ENCODE measurements at regions not wholly inside any gene's neighbourhood (a gene's known extent, or its start where the extent isn't known, plus 50 kb on each side); places are given as distances from the start of the nearest gene placed in this dataset.

DNA sequence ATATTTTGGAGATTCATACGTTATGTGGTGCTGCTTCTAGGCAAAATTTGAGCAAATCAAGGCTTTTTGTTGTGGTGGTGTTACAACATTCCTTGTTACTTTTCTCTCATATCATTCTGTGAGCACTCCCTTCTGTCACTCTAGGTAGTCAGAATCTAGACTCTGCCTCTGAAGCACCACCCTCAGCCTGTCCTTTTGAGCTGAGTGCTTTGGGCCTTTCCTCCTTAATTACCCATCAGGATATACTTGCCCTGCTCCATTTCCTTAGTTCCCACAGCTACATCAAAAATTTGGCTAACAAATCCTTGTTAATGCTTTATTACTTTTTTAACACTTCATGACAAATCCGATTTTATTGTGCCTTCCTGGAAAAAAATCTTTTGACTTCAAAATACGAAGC is 289.6 kb downstream of the CALCRL start:
- Histone ChIP-seq H2BK12ac (ENCODE audit: insufficient read length, low read depth, low read length) (no peak overlapping the region), H3K9me3 (ENCODE audit: control insufficient read depth, low read depth, low read length) (no peaks in the 10 kb centered on the region), H2BK20ac (ENCODE audit: low read depth, low read length, poor library complexity, severe bottlenecking) (no peak overlapping the region), H3K79me2 (ENCODE audit: insufficient read depth, low read length) (no peaks in the 10 kb centered on the region), H3K18ac (ENCODE audit: insufficient read length, low read depth, low read length) (no peak overlapping the region), H4K8ac (replicated peaks; ENCODE audit: insufficient read length, low read depth, low read length) (no peak overlapping the region), H3K27me3 (ENCODE audit: insufficient read depth, low read length) (no peaks in the 10 kb centered on the region), H2AK5ac (ENCODE audit: insufficient read length, low read length) (no peak overlapping the region), H3K27ac (ENCODE audit: insufficient read length, low read depth, low read length) (no peak overlapping the region), H4K20me1 (ENCODE audit: control insufficient read depth, insufficient read depth, insufficient read length) (no peaks in the 10 kb centered on the region), H4K5ac (ENCODE audit: insufficient read length, low read depth, low read length) (no peak overlapping the region), H2AFZ (ENCODE audit: low read length) (no peak overlapping the region), H4K91ac (ENCODE audit: insufficient read length, low read depth, low read length) (no peak overlapping the region), H3K14ac (ENCODE audit: insufficient read depth, low read length) (no peak overlapping the region), H3K23ac (ENCODE audit: insufficient read length, low read depth, low read length) (no peak overlapping the region), H2BK120ac (ENCODE audit: low read depth, low read length, poor library complexity, severe bottlenecking) (no peak overlapping the region), H3K4ac (ENCODE audit: low read depth, low read length) (no peak overlapping the region), H3K56ac (ENCODE audit: insufficient read length, low read depth, low read length) (no peak overlapping the region), H3K9ac (ENCODE audit: extremely low read depth, insufficient read length, low read length) (no peak overlapping the region), H3K4me2 (ENCODE audit: insufficient read depth, insufficient read length, low read length) (no peak overlapping the region), H3K4me1 (ENCODE audit: insufficient read depth, low read length) (no peaks in the 10 kb centered on the region), H2BK15ac (ENCODE audit: low read depth, low read length) (no peak overlapping the region), H3T11ph (ENCODE audit: low read length) (no peak overlapping the region), H3K79me1 (ENCODE audit: insufficient read depth, low read depth, low read length, poor library complexity, severe bottlenecking) (no peaks in the 10 kb centered on the region), H3K23me2 (ENCODE audit: insufficient read length, low read depth, low read length, poor library complexity, severe bottlenecking) (no peaks in the 10 kb centered on the region), H2BK5ac (ENCODE audit: insufficient read length, low read length) (no peak overlapping the region)
- no peak for DNase-seq
- Mint-ChIP-seq H3K9me3 (peaks cover 18 to 19% of the 10 kb centered on the region in 2 experiments), H3K4me3 (no peak overlapping the region), H3K36me3 (ENCODE audit: insufficient read depth in 1 of 3, low read depth in 3 of 3) (peaks cover 0 to 20% (median 3%) of the 10 kb centered on the region in 3 experiments; a peak in 5 of 7 replicates), H3K27me3 (ENCODE audit: low read depth) (no peaks in the 10 kb centered on the region), H3K27ac (no peak overlapping the region), H3K4me1 (no peaks in the 10 kb centered on the region)
- TF ChIP-seq, protein P1, sequence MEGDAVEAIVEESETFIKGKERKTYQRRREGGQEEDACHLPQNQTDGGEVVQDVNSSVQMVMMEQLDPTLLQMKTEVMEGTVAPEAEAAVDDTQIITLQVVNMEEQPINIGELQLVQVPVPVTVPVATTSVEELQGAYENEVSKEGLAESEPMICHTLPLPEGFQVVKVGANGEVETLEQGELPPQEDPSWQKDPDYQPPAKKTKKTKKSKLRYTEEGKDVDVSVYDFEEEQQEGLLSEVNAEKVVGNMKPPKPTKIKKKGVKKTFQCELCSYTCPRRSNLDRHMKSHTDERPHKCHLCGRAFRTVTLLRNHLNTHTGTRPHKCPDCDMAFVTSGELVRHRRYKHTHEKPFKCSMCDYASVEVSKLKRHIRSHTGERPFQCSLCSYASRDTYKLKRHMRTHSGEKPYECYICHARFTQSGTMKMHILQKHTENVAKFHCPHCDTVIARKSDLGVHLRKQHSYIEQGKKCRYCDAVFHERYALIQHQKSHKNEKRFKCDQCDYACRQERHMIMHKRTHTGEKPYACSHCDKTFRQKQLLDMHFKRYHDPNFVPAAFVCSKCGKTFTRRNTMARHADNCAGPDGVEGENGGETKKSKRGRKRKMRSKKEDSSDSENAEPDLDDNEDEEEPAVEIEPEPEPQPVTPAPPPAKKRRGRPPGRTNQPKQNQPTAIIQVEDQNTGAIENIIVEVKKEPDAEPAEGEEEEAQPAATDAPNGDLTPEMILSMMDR (conservative IDR thresholded peaks at IDR 0.05), result no peak
- no CpG with 5 or more reads among the region's 3 CpGs for WGBS (ENCODE audit: extremely low coverage, insufficient read length, low lambda C conversion rate)
